GM19351 (cell line): ENCODE measurements at regions not wholly inside any gene's neighbourhood (a gene's known extent, or its start where the extent isn't known, plus 50 kb on each side); places are given as distances from the start of the nearest gene placed in this dataset.
"Not testable (repeated sequence)": the region's sequence is repeated elsewhere in the genome, so short reads cannot be mapped to it uniquely, and the experiment has no call there.

Source experiments
- ATAC-seq: cut with Tn5 transposase; IDR thresholded peaks from one replicate; pipeline ENCODE4 v1.9.1; 2021; ENCODE audit warnings: mild to moderate bottlenecking, moderate library complexity; ENCODE audit not compliant: unreplicated experiment

GRCh38 chr22:26768952-26769351, 111.6 kb downstream of the MIAT start:
- no peak for ATAC-seq

- no peak for ATAC-seq
Measured at GRCh38 chr22:26769663-26770062, 112.3 kb downstream of the MIAT start.

- ATAC-seq: no peak
Measured at GRCh38 chr22:26770624-26771023, 113.2 kb downstream of the MIAT start.

- ATAC-seq: not testable (repeated sequence)
Measured at GRCh38 chr22:26773054-26773453, 115.7 kb downstream of the MIAT start.

GRCh38 chr22:26775394-26775793, 118.0 kb downstream of the MIAT start:
- ATAC-seq: no peak

- no peak for ATAC-seq
Measured at GRCh38 chr22:26777156-26777801, 119.9 kb downstream of the MIAT start.

GRCh38 chr22:26778372-26778771, 121.0 kb downstream of the MIAT start:
- ATAC-seq: no peak

GRCh38 chr22:26779108-26779507, 121.7 kb downstream of the MIAT start:
- ATAC-seq: no peak

- ATAC-seq: no peak
Measured at GRCh38 chr22:26779929-26780328, 122.5 kb downstream of the MIAT start.

GRCh38 chr22:26780521-26780920, 123.1 kb downstream of the MIAT start:
- no peak for ATAC-seq

- no peak for ATAC-seq
Measured at GRCh38 chr22:26781062-26781461, 123.7 kb downstream of the MIAT start.

GRCh38 chr22:26781596-26781995, 124.2 kb downstream of the MIAT start:
- no peak for ATAC-seq

GRCh38 chr22:26783885-26784284, 126.5 kb downstream of the MIAT start:
- no peak for ATAC-seq

GRCh38 chr22:26784772-26785171, 127.4 kb downstream of the MIAT start:
- ATAC-seq: no peak

GRCh38 chr22:26785932-26786331, 128.5 kb downstream of the MIAT start:
- peak; percentile 54 for ATAC-seq

GRCh38 chr22:26786398-26786797, 129.0 kb downstream of the MIAT start:
- no peak for ATAC-seq

- ATAC-seq: no peak
Measured at GRCh38 chr22:26789951-26790350, 132.6 kb downstream of the MIAT start.

GRCh38 chr22:26792522-26792921, 135.1 kb downstream of the MIAT start:
- ATAC-seq: no peak

GRCh38 chr22:26796785-26797184, 139.4 kb downstream of the MIAT start:
- ATAC-seq: no peak

- ATAC-seq: no peak
Measured at GRCh38 chr22:26797910-26798309, 140.5 kb downstream of the MIAT start.

- no peak for ATAC-seq
Measured at GRCh38 chr22:26798462-26799065, 141.2 kb downstream of the MIAT start.

GRCh38 chr22:26800858-26801257, 143.5 kb downstream of the MIAT start:
- ATAC-seq: no peak

GRCh38 chr22:26801449-26801848, 144.1 kb downstream of the MIAT start:
- ATAC-seq: no peak
